BJ (cell line): ENCODE measurements at regions not wholly inside any gene's neighbourhood (a gene's known extent, or its start where the extent isn't known, plus 50 kb on each side); places are given as distances from the start of the nearest gene placed in this dataset.
A peak's percentile ranks its signal among the peaks of the same experiment; 100 is the strongest.

ENCODE experiments used
- CTCF ChIA-PET: fragments of 350-600 bp; formaldehyde crosslinking; extraction: SDS; loops from one replicate; lab custom pipeline; 2021; ENCODE audit warnings: antibody characterized with exemption, inconsistent platforms; lab: Yijun Ruan, JAX
- POLR2A ChIA-PET: fragments of 300-600 bp; sonication (Branson Sonifier 250); formaldehyde crosslinking; extraction: SDS; loops from one replicate; lab custom pipeline; 2021; ENCODE audit warnings: antibody characterized with exemption; lab: Charles Lee
- DNase-seq: peaks from one replicate; pipeline ENCODE4 v3.0.0-alpha.2; 2011; ENCODE audit warnings: low read depth
- H3K27me3 ChIP-seq: 2 replicates; pipeline ENCODE4 v1.6.0; 2011; ENCODE audit warnings: low read length; ENCODE audit not compliant: control insufficient read depth, insufficient read depth
- H3K36me3 ChIP-seq: 2 replicates; pipeline ENCODE4 v1.5.1; 2011; ENCODE audit warnings: low read length; ENCODE audit not compliant: control insufficient read depth, insufficient read depth
- H3K4me3 ChIP-seq: 2 replicates; pipeline ENCODE4 v1.5.1; 2011; ENCODE audit warnings: low read depth, mild to moderate bottlenecking, control low read depth, low read length
- CTCF ChIP-seq: IDR thresholded peaks from 2 replicates; pipeline ENCODE4 v1.5.1; 2011; ENCODE audit warnings: low read depth, mild to moderate bottlenecking, control low read depth, inconsistent platforms, low read length, moderate library complexity; ENCODE audit not compliant: insufficient read depth

- Histone ChIP-seq H3K4me3 (no peak overlapping the region), H3K36me3 (no peaks in the 10 kb centered on the region), H3K27me3 (no peaks in the 10 kb centered on the region)
- ChIA-PET CTCF (interaction anchor here (0.6 to 3.0 kb wide), 41 partner anchors 8 to 407 kb away, joined by 3 to 44 read pairs (median 4); partner anchors contain the start of gene COL6A3), POLR2A (interaction anchor here (0.6 kb wide), 1 partner anchor 90 kb away, joined by 3 read pairs; no protein-coding TSS in a partner anchor)
- no peak for TF ChIP-seq CTCF
- DNase-seq = no peak
Measured at GRCh38 chr2:237164474-237165042, 78.9 kb downstream of the COPS8 start.

- H3K27me3 ChIP-seq = no peaks in the 10 kb centered on the region
- H3K4me3 ChIP-seq = no peak overlapping the region
- no peak for DNase-seq
- no peaks in the 10 kb centered on the region for H3K36me3 ChIP-seq
- peak; percentile 72 for TF ChIP-seq CTCF
- ChIA-PET CTCF (interaction anchor here (0.6 to 3.0 kb wide), 54 partner anchors 9 to 406 kb away, joined by 3 to 44 read pairs (median 4); partner anchors contain the start of gene COL6A3), POLR2A (interaction anchor here (0.5 to 1.0 kb wide), 4 partner anchors 105 to 241 kb away, joined by 3 to 23 read pairs (median 6); no protein-coding TSS in a partner anchor)
Measured at GRCh38 chr2:237165405-237166276, 80.0 kb downstream of the COPS8 start.

- no peak overlapping the region for H3K4me3 ChIP-seq
- no peak for DNase-seq
- no peak for TF ChIP-seq CTCF
- CTCF ChIA-PET = interaction anchor here (0.5 to 3.0 kb wide), 5 partner anchors 10 to 245 kb away, joined by 4 to 44 read pairs (median 10); partner anchors contain the start of gene COL6A3
- no peaks in the 10 kb centered on the region for H3K27me3 ChIP-seq
- H3K36me3 ChIP-seq = no peaks in the 10 kb centered on the region
- POLR2A ChIA-PET = no interaction called here
Measured at GRCh38 chr2:237167038-237167437, 81.3 kb downstream of the COPS8 start.

- no peak overlapping the region for H3K4me3 ChIP-seq
- TF ChIP-seq CTCF = no peak
- no peaks in the 10 kb centered on the region for H3K27me3 ChIP-seq
- no peaks in the 10 kb centered on the region for H3K36me3 ChIP-seq
- ChIA-PET POLR2A (no interaction called here), CTCF (interaction anchor here (1.0 kb wide), 2 partner anchors 252 to 404 kb away, joined by 3 read pairs; no protein-coding TSS in a partner anchor)
- no peak for DNase-seq
Measured at GRCh38 chr2:237167934-237168333, 82.2 kb downstream of the COPS8 start.

GRCh38 chr2:237170020-237170419 lies 84.3 kb downstream of the COPS8 start:
- no peak overlapping the region for H3K4me3 ChIP-seq
- ChIA-PET POLR2A (no interaction called here), CTCF (no interaction called here)
- no peaks in the 10 kb centered on the region for H3K36me3 ChIP-seq
- peak; percentile 53 for DNase-seq
- TF ChIP-seq CTCF = no peak
- no peaks in the 10 kb centered on the region for H3K27me3 ChIP-seq
